ENCODE measurements at regions not wholly inside any gene's neighbourhood (a gene's known extent, or its start where the extent isn't known, plus 50 kb on each side); places are given as distances from the start of the nearest gene placed in this dataset.

- TF ChIP-seq CTCF (IDR thresholded peaks at IDR 0.05) = no peak
- TF ChIP-seq POLR2A (IDR thresholded peaks at IDR 0.05) = no peak
- H3K36me3 ChIP-seq = no peaks in the 10 kb centered on the region
- no peaks in the 10 kb centered on the region for H3K9me3 ChIP-seq
- intact Hi-C loops (cut with DNase I) = no loop called here
- H3K27me3 ChIP-seq = no peaks in the 10 kb centered on the region
- no peak overlapping the region for H3K4me3 ChIP-seq
- DNase-seq = no peak
- 80 to 88% methylated on average over 1 of the region's 1 CpG for WGBS, 2 donors
- H3K27ac ChIP-seq = no peak overlapping the region
- H3K4me1 ChIP-seq = peaks cover 0 to 30% (median 2%) of the 10 kb centered on the region in 3 donors
These were observed 57.4 kb upstream of the WDR26 start for GRCh38 chr1:224492015-224492414.

- peaks cover 3 to 34% (median 5%) of the 10 kb centered on the region in 3 donors for H3K4me1 ChIP-seq
- no peak overlapping the region for H3K4me3 ChIP-seq
- no peak for DNase-seq
- 86 to 90% methylated on average over 2 of the region's 2 CpGs for WGBS, 2 donors
- H3K27me3 ChIP-seq = no peaks in the 10 kb centered on the region
- no peaks in the 10 kb centered on the region for H3K36me3 ChIP-seq
- intact Hi-C loops (cut with DNase I) = no loop called here
- H3K27ac ChIP-seq = no peak overlapping the region
- TF ChIP-seq CTCF (IDR thresholded peaks at IDR 0.05) (no peak), POLR2A (IDR thresholded peaks at IDR 0.05) (no peak)
- no peaks in the 10 kb centered on the region for H3K9me3 ChIP-seq
These were observed 58.0 kb upstream of the WDR26 start for GRCh38 chr1:224492632-224493031.

- peaks cover 6 to 38% (median 11%) of the 10 kb centered on the region in 3 donors for H3K4me1 ChIP-seq
- no peak overlapping the region for H3K4me3 ChIP-seq
- no peak for DNase-seq
- intact Hi-C loops (cut with DNase I) = no loop called here
- WGBS, 2 donors = 40 to 51% methylated on average over 4 of the region's 4 CpGs
- H3K36me3 ChIP-seq = no peaks in the 10 kb centered on the region
- no peaks in the 10 kb centered on the region for H3K9me3 ChIP-seq
- no peak for TF ChIP-seq CTCF (IDR thresholded peaks at IDR 0.05)
- no peak for TF ChIP-seq POLR2A (IDR thresholded peaks at IDR 0.05)
- no peak overlapping the region for H3K27ac ChIP-seq
- no peaks in the 10 kb centered on the region for H3K27me3 ChIP-seq
These were observed 58.7 kb upstream of the WDR26 start for GRCh38 chr1:224493269-224493668.

- Histone ChIP-seq H3K9me3 (no peaks in the 10 kb centered on the region), H3K27me3 (no peaks in the 10 kb centered on the region), H3K27ac (no peak overlapping the region), H3K4me3 (no peak overlapping the region), H3K36me3 (no peaks in the 10 kb centered on the region), H3K4me1 (peaks cover 12 to 38% (median 19%) of the 10 kb centered on the region in 3 donors)
- TF ChIP-seq POLR2A (IDR thresholded peaks at IDR 0.05) = no peak
- TF ChIP-seq CTCF (IDR thresholded peaks at IDR 0.05) = no peak
- 80 to 86% methylated on average over 2 of the region's 2 CpGs for WGBS, 2 donors
- intact Hi-C loops (cut with DNase I) = no loop called here
- DNase-seq = no peak
These were observed 59.7 kb upstream of the WDR26 start for GRCh38 chr1:224494343-224494742.

- intact Hi-C loops (cut with DNase I) = no loop called here
- WGBS, 2 donors = 77 to 85% methylated on average over 5 of the region's 5 CpGs
- Histone ChIP-seq H3K36me3 (no peaks in the 10 kb centered on the region), H3K4me3 (no peak overlapping the region), H3K4me1 (peaks cover 12 to 45% (median 28%) of the 10 kb centered on the region in 3 donors), H3K27me3 (no peaks in the 10 kb centered on the region), H3K27ac (no peak overlapping the region), H3K9me3 (no peaks in the 10 kb centered on the region)
- TF ChIP-seq POLR2A (IDR thresholded peaks at IDR 0.05) (no peak), CTCF (IDR thresholded peaks at IDR 0.05) (no peak)
- no peak for DNase-seq
These were observed 61.3 kb upstream of the WDR26 start for GRCh38 chr1:224495866-224496265.
